ENCODE measurements at regions not wholly inside any gene's neighbourhood (a gene's known extent, or its start where the extent isn't known, plus 50 kb on each side); places are given as distances from the start of the nearest gene placed in this dataset.

DNA sequence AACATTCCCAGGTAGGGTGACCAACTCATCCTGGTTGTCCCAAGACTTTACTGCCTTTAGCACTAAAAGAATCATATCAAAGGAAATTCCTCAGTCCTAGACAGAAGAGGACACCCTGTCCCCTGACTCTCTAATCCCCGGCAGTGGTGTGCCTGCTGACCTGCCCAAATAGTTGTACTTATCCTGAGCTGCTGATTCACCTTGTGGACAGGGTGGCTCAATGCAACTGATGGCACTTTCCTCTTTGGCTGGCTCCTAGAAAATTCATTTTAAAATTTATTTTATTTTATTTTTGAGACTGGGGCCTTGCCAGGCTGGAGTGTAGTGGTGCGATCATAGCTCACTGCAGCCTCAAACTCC, 111.7 kb downstream of the JCAD start:
- TF ChIP-seq CTCF (conservative IDR thresholded peaks at IDR 0.05; ENCODE audit: low read length) (no peak), EZH2phosphoT487 (IDR thresholded peaks at IDR 0.05; ENCODE audit: borderline replicate concordance) (no peak)

All from Loucy (cell line).